ENCODE measurements at regions not wholly inside any gene's neighbourhood (a gene's known extent, or its start where the extent isn't known, plus 50 kb on each side); places are given as distances from the start of the nearest gene placed in this dataset.

DNA sequence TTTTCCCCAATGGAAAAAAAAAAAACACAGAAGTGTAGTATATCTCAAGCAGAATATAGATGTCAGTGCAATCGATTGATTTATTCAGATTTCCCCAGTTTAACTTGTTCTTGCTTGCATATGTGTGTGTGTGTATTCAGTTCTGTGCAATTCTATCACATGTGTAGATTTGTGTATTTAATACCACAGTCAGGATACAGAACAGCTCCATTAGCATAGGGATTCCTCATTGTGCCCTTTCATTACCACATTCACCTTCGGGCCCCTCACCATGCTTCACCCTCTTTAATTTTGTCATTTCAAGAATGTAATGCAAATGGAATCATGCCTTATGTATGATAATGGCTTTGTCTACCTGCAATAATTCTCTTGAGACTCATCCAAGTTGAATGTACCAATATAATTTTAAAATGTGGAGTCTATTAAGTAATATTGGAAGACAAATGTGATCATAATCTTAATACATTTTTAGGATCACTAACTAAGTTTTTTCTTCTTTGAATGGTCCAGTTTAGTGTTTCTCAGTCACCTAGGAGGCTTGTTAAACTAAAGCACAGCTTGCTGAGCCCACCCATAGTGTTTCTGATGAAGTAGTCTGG, 187.9 kb downstream of the TENT5A start:
- TF ChIP-seq POLR2A (IDR thresholded peaks at IDR 0.05; ENCODE audit: low read depth, low read length) (no peak), POLR2AphosphoS5 (IDR thresholded peaks at IDR 0.05; ENCODE audit: low read depth, low read length) (no peak)
